ENCODE measurements at regions not wholly inside any gene's neighbourhood (a gene's known extent, or its start where the extent isn't known, plus 50 kb on each side); places are given as distances from the start of the nearest gene placed in this dataset.

GRCh38 chr16:66289986-66290385 lies 76.5 kb upstream of the CDH5 start:
- DNase-seq (ENCODE audit: low spot score) = no peak
- no peak for TF ChIP-seq CTCF (IDR thresholded peaks at IDR 0.05; ENCODE audit: extremely low read depth, missing control alignments)

GRCh38 chr16:66289051-66289680 lies 77.3 kb upstream of the CDH5 start:
- TF ChIP-seq CTCF (IDR thresholded peaks at IDR 0.05; ENCODE audit: extremely low read depth, missing control alignments) = no peak
- DNase-seq (ENCODE audit: low spot score) = no peak

- TF ChIP-seq CTCF (IDR thresholded peaks at IDR 0.05; ENCODE audit: extremely low read depth, missing control alignments) = no peak
- DNase-seq (ENCODE audit: low spot score) = no peak
These were observed 78.6 kb upstream of the CDH5 start for GRCh38 chr16:66287926-66288325.

GRCh38 chr16:66287416-66287815 lies 79.1 kb upstream of the CDH5 start:
- no peak for TF ChIP-seq CTCF (IDR thresholded peaks at IDR 0.05; ENCODE audit: extremely low read depth, missing control alignments)
- no peak for DNase-seq (ENCODE audit: low spot score)

GRCh38 chr16:66286527-66286926 lies 80.0 kb upstream of the CDH5 start:
- no peak for TF ChIP-seq CTCF (IDR thresholded peaks at IDR 0.05; ENCODE audit: extremely low read depth, missing control alignments)
- DNase-seq (ENCODE audit: low spot score) = no peak

GRCh38 chr16:66278604-66279262 lies 87.8 kb upstream of the CDH5 start:
- TF ChIP-seq CTCF (IDR thresholded peaks at IDR 0.05; ENCODE audit: extremely low read depth, missing control alignments) = no peak

GRCh38 chr16:66278111-66278531 lies 88.4 kb upstream of the CDH5 start:
- no peak for TF ChIP-seq CTCF (IDR thresholded peaks at IDR 0.05; ENCODE audit: extremely low read depth, missing control alignments)
- no peak for DNase-seq (ENCODE audit: low spot score)

More at GRCh38 chr16:66278604-66279262, 87.8 kb upstream of the CDH5 start:
- no peak for DNase-seq (ENCODE audit: low spot score)
